BLaER1 treated with 17β-estradiol and CSF1 and Interleukin-3, amounts not matched to agents 10 nM and 100 nM (cell line): ENCODE measurements at regions not wholly inside any gene's neighbourhood (a gene's known extent, or its start where the extent isn't known, plus 50 kb on each side); places are given as distances from the start of the nearest gene placed in this dataset.

ENCODE experiments used
- H3K27ac ChIP-seq, 11 experiments: shearing (Covaris generic); formaldehyde crosslinking; 2 replicates each; pipeline ENCODE4 v1.8.1; 2022
- H3K27me3 ChIP-seq, 11 experiments: shearing (Covaris generic); formaldehyde crosslinking; 2 replicates each; pipeline ENCODE4 v1.8.1; 2022
- H3K36me3 ChIP-seq, 11 experiments: shearing (Covaris generic); formaldehyde crosslinking; 2 replicates each; pipeline ENCODE4 v1.8.1; 2022
- H3K4me1 ChIP-seq, 10 experiments: shearing (Covaris generic); formaldehyde crosslinking; 2 replicates each; pipeline ENCODE4 v1.8.1; 2022
- H3K4me2 ChIP-seq, 11 experiments: shearing (Covaris generic); formaldehyde crosslinking; 2 replicates each; pipeline ENCODE4 v1.8.1; 2022
- H3K4me3 ChIP-seq, 10 experiments: shearing (Covaris generic); formaldehyde crosslinking; 2 replicates each; pipeline ENCODE4 v1.8.1; 2022
- H3K9ac ChIP-seq, 11 experiments: shearing (Covaris generic); formaldehyde crosslinking; 2 replicates each; pipeline ENCODE4 v1.8.1; 2022
- H3K9me3 ChIP-seq, 11 experiments: shearing (Covaris generic); formaldehyde crosslinking; replicated peaks in 1 of 11; 2 replicates each; pipeline ENCODE4 v1.8.1; 2022
- H4K20me1 ChIP-seq, 11 experiments: shearing (Covaris generic); formaldehyde crosslinking; 2 replicates each; pipeline ENCODE4 v1.8.1; 2022
- Cebpa-rat ChIP-seq, 11 experiments: shearing (Covaris generic); IDR thresholded peaks; 2 replicates each; pipeline ENCODE4 v1.8.1; 2022

DNA sequence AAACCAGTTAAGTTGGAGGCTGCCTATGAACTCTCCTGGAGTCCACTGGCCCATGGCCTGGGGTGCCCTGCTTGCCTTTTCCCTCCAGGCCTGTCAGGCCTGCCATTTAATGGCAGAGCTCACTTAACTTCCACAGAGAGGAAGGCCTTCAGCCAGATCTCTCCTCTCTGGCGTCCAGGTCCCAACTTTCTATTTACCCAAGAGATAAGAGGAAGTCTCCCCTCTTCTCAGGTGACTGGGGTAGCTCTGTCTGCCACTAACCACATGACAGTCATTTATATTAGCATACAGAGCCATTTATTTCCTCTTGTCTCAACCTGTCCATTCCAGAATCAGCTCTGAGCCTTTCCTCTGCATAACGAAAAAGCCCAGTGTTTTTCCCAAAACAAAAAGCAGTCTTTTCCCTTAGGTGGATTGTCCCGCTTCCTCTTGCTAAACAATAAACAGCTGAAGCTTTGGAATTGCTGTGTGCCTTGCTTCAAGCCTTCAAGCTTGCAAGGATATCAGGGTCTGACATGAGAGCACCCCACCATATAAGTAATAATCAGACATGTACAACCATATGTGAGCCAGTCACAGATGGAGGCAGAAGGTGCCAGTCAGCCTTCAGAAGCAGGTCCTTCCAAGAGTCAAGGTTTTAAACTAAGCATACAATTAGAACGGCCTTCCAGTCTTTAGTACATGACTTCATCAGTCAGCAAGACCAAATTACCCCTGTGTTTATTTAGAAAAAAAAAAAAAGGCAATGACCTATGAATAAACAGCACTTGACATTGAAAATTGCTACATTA is 50.0 kb upstream of the CALM2 start:
- no peak overlapping the region for H3K27ac ChIP-seq
- H3K27me3 ChIP-seq = no peaks in the 10 kb centered on the region
- no peaks in the 10 kb centered on the region for H3K9me3 ChIP-seq
- no peaks in the 10 kb centered on the region for H4K20me1 ChIP-seq
- H3K4me1 ChIP-seq = peaks cover 0 to 10% (median 5%) of the 10 kb centered on the region in 10 experiments; a peak in 5 of 20 replicates
- H3K4me3 ChIP-seq = no peak overlapping the region
- no peak overlapping the region for H3K4me2 ChIP-seq
- H3K9ac ChIP-seq = no peak overlapping the region
- no peaks in the 10 kb centered on the region for H3K36me3 ChIP-seq
- no peak for TF ChIP-seq Cebpa-rat (IDR thresholded peaks at IDR 0.05)
